GM19467 (cell line): ENCODE measurements at regions not wholly inside any gene's neighbourhood (a gene's known extent, or its start where the extent isn't known, plus 50 kb on each side); places are given as distances from the start of the nearest gene placed in this dataset.

Source experiments
- ATAC-seq: cut with Tn5 transposase; IDR thresholded peaks from one replicate; pipeline ENCODE4 v1.9.1; 2021; ENCODE audit warnings: mild to moderate bottlenecking, moderate library complexity; ENCODE audit not compliant: unreplicated experiment

DNA sequence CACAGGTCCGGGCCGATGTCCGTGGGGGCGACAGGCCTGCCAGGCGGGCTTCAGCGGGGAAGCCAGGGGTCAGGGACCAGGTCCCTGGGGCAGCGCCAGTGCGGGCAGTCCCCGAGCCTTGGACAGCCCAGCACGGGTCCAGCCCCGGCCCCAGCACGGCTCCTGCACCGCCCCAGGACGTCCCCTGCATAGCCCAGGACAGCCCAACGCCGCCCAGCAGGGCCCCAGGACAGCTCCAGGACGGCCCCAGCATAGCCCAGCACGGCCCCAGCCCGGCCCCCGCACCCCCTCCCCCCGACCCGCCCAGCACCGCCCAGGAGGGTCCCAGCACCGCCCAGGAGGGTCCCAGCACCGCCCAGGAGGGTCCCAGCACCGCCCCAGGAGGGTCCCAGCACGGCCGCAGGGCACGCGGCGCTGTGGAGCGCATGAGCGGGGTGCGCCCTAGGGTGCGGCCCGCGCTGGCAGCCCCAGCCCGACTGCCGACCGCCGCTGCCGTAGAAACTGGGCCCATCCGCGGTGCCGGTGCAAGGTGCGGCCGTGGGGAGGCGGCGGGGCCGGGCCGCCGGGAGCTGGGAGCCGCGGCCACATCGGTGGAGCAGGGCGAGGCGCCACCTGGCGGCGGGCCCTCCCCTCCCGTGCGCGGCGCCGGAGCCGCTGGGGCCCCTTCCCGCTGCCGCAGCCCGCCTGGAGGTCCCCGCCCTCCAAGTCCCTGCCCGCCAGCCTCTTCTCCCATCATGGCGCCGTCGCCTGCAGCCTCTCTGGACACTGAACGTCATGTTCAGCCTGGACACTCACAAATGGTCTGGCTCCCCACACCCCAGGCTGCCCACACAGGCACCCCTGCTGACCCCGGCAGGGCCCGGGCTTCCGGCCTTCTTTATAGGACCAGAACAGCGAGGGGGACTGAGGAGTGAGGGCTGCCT, 106.8 kb upstream of the NKX1-1 start:
- ATAC-seq: no peak

DNA sequence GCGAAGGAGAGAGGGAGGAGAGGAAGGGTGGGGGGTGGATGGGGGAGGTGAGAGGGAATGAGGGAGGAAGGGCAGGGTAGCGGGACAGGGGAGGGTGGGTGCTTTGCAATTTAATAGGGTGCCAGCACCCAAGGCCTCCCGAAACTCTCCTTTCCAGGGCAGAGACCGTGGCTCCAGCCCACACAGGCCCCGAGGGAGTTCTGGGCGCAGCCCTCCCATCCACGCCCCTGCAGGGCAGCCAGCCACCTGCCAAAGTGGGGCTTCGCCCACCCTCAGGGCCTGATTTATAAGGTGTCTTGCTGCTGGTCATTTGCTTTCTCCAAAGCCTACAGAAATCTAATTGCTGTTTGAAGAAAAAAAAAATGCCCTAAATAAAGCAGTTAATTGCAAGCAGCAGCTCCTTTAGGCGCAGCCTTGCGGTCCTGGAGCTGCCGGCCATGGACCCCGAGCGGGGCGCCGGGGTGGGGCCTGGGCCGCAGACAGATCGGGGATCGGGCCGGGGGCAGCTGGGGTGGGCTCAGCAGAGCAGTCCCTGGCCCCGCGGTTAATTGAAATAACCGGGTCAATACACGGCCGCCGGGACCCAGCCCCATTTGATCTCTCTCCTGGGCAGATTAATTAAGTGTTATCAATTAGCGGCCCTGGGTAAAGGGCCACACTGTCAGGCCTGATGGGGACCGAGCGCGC, 106.0 kb upstream of the NKX1-1 start:
- ATAC-seq: no peak

DNA sequence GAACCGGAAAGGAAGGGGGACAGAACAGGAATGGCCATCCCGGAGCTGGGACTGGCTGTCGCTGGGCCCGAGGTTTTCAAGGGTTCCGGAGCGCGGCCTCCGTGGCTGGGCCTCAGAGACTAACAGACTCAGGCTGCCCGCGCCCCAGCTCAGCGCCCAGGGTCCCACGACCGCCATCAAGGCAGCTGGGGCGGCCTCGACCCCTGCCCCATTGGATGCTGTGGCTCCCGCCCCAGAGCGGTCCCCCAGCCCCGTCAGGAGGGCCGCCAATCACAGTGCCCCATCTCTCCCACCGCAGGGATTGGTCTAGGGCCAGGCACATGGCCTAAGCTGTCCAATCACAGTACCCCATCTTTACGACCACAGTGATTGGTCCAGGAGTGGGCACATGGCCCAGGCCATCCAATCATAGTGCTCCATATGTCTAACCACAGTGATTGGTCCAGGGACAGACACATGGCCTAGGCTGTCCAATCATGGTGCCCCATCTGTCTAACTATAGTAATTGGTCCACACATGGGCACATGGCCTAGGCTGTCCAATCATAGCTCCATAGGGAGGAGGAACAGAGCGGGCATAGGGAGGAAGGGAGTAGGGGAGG, 105.3 kb upstream of the NKX1-1 start:
- ATAC-seq: no peak

DNA sequence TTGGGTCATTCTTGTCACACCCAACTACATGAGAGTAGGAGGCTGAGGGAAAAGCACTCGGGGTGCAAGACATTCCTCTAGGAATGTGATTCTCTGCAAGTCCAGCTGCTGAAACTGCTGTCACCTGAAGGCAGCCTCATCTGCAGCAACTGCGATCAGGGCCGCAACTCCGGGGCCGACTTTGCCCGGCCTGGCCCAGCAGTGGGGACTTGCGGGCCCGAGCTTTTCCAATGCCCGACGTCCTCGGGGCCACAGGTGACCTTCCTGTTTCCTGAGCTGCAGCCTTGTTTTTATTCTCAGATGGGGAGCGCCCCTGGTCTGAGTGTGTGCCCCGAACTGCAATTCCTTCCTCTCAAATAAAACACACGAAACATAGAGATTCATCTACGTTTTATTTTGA, 104.7 kb upstream of the NKX1-1 start:
- ATAC-seq: no peak

DNA sequence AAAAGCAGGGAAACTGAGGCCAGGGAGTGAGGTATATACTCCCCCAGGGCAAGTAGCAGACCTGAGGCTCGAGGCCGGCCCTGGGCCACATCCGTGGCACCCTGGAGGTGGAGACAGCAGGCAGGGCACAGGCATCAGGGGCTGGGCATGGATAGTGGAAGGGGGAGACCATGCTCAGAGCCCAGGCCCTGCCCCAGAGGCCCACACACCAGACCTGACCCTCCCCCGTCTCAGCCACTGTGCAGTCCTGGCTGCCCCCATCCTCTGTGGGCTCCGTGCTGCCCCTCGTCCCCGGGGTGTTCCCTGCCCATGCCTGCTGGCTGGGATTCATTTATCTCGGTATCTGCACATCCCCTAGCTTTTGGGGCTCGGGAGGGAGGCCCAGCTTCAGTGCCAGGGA, 103.1 kb upstream of the NKX1-1 start:
- no peak for ATAC-seq

DNA sequence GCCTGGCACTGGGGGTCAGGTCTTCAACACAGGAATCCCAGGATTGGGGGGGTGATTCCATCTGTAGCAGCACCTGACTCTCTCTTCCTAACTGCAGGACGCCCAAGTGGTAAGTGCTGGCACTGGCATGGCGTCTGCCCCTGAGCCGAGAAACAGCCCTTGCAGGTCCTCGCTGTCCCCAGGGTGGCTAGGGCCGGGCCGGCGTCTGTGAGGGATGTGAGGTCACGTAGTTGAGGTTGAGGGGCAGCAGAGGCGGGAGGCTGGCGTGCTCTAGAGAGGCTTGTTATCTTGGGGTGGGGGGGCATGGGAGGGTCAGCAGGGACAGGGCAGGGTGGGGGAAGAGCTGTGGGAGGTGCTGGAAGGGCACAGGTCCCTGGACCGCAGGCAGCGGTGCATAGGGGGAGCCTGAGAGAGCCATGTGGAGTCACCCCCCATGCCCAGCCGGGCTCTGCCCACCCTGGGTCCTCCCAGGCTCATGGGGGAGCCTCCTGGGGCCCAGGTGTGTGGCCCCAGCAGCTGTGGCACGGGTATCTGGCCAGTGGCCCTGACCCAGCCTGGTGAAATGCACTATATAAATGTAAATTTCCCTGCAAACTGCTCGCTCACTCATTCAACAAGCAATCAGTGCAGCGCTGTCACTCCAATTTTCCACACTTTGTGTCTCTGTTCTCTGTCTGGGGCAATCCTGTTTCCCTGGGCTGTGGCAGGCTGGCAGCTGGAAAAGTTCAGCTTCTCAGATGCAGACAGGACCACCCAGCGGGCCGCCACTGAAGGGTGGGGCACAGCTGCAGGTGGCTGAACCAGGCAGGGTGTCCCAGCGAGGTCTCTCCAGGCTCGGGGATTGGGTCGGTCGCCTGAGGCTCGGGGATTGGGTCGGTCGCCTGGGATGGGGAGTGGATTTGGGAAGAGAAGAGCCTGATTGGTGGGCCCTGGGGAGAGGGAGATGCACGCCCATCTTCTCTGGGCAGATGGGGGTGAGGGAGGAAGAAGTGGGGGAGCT, 102.2 kb upstream of the NKX1-1 start:
- no peak for ATAC-seq

DNA sequence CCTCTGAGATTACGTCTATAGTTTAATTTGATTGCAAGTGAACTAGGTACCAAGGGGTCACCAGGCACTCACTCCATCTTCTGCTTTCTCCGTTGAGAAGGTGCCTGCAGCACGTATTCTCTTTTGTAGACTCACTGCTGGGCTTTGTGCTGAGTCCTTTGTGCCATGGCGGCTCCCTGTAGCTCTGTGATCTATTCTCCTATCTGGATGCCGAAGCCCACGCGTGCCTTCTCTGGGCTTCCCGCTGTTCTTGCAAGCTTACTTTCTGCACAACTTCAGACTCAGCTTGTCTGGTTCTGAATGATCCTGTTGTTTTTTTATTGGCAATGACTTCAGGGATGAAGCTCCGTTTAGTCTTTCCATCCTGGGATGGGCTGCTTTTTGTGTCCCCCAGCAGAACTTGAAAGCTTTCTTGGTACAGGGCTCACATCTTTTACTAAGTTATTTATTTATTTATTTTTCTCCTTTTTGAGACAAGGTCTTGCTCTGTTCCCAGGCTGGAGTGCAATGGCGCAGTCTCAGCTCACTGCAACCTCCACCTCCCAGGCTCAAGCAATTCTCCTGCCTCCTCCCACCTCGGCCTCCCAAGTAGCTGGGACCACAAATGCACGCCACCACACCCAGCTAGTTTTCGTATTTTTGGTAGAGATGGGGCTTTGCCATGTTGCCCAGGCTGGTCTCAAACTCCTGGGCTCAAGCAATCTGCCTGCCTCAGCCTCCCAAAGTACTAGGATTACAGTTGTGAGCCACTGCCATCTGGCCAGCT, 100.9 kb upstream of the NKX1-1 start:
- ATAC-seq: no peak

DNA sequence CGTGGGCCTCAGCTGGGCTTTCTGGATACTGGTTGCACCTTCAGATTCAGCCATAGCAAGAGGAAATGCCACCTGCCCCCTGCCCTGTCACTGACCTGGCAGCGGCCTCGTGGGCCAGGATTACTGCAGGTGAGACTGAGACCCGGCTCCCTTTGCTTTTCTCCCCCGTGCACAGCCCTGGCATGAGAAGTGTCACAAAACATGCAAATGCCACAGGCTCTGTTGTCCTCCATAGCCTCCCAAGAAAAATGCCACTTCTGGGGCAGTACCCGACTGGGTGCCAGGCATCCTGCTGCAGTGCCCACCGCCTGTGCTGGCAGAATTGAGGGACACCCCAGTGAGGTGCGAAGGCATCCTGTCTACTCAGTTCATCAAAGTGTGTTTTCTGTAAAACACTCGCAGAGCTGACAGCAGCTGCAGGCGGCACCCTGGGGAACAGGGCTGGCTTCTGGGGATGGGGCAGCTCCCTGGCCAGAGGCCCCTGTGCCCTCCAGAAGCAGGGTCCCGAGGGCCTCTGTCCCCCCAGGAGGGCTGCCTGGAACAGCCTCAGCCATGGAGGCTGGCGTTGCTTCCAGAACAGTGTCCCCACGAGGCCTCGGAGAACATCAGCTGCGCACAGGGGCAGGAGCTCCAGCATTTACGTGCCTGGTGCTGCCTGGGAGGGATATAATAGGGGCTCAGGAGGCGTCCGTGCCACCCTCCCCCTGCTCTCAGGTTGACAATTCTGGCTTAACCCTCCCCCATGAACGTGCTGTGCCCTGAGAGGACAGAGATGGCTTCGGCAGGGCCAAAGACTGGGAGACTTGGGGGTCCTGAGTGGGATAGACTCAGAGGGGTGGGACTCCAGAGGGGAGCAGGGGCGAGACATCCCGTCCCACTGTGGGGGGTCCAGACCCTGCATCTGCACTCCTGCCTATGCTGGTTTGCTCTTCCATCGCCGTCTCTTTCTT, 99.5 kb upstream of the NKX1-1 start:
- no peak for ATAC-seq

DNA sequence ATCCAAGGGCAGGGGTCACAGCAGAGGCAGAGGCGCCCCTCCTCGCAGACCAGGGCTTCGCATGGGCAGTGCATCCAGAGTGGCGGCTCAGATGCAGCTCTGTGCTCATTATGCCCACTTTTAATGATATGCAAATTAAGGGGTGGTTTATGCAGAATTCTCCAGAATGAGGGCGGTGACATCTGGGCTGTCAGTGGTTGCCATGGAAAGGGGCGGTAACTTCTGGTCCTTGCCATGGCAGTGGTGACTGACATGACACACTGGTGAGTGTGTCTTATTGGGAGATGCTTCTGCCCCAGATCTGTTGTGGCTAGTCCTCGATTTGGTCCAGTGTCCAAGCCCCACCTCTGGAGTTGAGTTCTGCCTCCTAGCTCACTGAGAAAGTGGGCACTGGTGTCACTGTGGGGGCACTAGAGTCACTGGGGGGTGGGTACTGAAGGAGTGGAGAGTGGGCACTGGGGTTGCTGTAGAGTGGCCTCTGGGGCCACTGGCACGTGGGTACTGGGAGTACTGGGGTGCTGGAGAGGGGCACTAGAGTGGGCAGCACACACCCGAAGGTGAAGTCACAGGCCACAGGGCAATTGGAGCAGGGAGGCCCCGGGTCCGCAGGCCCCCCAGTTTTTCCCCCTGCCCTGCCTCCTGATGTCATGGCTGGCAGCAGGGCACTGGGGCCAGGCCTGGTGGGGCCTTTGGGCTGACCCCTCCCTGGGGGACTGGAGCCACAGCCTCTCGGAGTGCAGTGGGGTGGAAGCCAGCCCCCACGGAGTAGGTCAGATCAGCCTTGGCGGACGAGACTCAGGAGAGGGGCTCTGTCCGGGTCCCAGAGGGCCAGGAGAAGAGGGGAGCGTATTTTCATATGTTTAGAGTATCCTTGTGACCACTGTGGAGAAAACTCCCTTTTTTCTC, 98.6 kb upstream of the NKX1-1 start:
- no peak for ATAC-seq

DNA sequence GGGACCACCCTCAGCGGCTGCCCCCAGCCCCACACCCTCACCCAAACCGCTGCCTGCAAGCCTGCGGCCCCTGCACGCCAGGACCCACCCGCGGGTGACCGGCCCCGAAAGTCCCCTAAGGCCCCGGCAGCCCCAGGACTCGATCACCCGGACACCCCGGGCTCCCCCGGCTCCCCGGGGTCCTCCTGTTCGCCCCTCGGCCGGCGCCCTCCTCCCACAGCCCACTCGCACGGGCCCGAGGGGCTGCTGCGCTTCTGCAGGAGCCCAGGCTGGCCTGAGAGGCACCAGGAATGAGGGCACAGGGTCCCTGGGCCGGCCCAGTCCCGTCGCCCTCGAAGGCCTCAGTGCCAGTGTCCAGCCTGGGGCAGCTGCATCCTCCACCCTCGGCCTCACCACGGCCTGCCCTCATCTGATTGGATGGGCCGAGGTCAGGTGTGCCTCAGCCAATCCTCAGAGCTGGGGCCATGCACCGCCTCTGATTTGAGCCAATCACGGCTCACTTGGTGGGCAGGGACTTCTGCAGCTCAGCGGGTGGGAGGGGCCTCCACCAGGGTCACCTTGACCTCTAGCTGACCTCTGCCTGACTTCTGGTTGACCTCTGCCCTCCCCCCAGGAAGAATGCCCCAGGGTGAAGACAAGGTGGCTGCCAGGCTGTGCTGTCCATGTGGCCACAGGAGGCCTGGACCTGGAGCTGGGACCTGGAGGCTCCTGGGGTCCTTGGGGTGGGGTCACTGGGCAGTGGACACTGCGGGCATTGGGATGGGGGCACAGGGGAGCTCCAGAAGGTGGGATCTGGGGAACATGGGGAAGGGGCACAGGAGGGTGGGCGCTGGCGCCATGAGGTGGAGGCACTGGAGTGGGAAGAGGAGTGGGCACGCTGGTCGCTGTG, 97.6 kb upstream of the NKX1-1 start:
- no peak for ATAC-seq

DNA sequence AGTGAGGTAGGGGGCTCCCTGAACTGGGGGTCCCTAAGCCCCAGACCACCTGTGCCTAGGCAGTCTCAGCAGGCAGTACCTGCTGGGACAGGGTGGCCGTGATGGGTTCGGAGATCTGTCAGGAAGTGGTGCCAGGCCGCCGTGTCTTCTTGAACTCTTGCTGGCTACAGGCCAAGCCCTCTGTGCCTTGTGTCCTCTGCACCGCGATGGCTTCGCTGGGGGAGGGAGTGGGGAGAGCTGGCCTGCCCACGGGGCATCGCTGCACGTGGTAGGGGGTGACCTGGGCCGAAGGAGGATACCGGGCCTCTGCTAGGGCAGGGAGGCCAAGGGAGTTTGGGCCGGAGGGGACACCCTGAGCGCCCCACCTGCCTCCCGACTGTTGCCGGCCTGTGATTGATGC, 96.7 kb upstream of the NKX1-1 start:
- ATAC-seq: no peak

DNA sequence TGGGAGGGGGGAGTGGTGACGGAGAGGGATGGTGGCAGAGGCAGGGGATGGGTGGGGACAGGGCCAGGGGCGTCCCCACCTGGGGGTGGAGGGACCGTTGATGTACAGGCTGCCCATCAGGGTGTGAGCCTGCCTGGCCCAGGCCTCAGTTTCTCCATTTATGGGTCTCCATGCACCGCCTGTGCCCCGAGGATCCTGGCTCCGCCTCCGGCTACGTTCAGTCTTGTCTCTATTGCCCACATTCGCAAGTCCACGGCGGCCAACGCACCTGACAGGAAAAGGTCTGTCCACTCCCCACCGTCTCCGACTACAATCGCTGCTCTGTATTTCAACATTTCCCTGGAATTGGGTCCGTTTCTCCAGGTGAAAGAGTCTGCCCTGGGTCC, 96.3 kb upstream of the NKX1-1 start:
- ATAC-seq: no peak

DNA sequence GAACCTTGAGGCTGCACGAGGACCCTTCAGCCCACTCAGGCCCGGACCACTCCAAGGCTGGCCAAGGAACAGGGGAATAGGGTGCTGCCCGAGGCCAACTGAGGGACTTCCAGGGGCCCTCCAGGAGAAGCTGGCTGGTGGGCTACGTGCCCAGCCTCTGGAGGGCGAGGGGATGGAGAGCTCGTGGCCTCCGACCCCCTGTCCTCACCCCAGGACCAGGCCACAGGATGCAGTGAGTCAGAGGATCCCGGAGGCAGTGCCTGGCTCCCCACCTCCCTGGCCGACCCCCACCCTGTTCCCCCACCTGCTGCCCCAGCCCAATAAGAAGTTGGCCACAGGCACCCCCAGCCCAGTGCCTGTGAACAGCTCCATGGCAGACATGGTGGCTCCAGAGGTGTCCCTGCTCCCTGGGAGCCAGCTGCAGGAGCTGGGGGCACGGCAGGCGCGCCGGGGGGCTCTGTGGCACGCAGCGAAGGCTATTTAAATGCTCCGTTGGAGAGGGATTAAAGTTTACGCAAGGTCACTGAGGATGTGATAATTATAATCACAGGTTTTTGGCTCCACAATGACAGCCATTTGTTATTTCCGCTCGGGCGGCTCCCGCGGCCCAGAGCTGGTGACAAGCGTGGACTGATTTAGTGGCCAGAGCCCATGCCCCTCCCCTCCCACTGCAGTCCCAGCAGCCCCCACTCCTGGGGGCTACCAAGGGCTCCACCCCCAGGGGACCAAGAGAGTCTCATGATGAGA, 95.7 kb upstream of the NKX1-1 start:
- no peak for ATAC-seq

DNA sequence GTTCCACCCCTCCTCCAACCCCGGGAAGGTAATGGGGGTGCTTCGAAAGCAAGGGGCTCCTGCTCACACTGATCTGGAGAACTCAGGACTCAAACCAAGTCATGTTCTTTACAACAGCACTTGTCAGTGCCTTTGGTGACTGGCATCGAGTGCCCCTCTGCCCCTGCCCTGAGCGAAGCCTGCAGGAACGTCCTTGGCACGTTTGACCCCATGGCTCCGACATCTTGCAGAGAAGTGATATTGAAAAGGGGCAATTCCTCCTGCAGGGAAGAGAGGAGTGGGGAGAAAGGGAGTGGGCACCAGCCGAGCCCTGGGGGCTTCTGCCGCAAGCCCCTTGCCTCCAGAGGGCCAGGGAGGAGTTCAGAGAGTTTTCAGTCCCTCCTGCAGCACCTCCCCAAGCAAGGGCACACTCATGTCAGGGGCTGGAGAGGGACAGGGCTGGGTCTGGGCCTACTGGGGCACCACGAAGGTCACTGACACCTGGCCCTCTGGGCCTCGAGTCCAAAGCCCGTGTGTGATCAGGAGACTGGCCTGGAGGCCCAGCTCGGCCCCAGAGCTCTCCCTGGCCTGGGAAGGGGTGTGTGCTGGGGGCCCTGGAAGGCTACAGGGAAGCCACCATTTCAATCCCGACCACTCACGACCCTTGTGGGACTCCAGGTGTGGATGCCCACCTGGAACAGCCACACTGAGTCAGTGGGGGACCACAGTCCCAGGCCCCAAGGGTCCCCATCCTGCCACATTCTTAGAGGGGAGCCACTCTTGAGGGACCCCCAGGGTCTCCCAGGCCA, 94.9 kb upstream of the NKX1-1 start:
- no peak for ATAC-seq

DNA sequence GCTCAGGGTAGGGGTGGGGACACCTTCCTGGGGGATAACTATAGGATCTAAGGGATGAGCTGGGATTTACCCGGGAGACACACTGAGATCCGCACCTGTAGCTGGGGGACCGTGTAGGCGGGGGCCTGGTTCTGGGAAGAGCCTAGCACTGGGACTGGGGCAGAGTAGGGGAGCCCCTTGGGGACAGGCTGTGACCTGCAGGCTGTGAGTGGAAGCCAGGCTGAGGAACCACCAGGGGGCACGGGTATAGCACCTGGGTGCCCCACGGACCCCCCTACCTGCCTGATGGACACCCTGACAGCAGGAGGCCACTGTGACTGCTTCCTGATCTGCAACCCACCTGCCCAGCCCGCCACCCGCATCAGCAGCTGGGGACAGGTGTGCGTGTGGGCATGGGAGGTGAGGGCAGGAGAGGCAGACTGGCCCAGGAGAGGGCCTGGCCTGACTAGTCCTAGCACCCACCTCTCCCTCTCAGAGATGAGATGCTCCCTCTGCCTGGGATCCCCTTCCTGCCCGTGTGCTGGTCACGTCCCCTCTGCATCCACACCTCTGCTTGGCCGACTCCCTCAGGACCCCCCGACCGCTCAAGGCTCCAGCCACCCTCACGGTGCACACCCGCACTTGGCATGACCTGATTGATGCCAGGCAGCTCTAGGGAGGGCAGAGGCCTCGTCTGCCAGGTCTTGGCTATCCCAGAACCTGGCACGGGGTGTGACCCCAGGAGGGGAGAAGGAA, 94.2 kb upstream of the NKX1-1 start:
- no peak for ATAC-seq
